HepG2 (cell line): ENCODE measurements at regions not wholly inside any gene's neighbourhood (a gene's known extent, or its start where the extent isn't known, plus 50 kb on each side); places are given as distances from the start of the nearest gene placed in this dataset.

Experiments
- ATAC-seq: fragments of 200-7000 bp; cut with Tn5 transposase; 3 replicates; pipeline ENCODE4 v1.9.1; 2020; ENCODE audit warnings: mild to moderate bottlenecking, moderate library complexity
- BruUV-seq: library from RNA; stranded (reverse); fragments of 400-500 nt; replicated peaks from 2 replicates; lab custom pipeline; 2021; lab: Mats Ljungman, UMichigan
- CTCF ChIA-PET: fragments of 300-600 bp; formaldehyde crosslinking; extraction: SDS; loops from one replicate; lab custom pipeline; 2021; ENCODE audit warnings: low total read pairs, inconsistent platforms, low intra/inter-chr PET ratio; lab: Yijun Ruan, JAX
- POLR2A ChIA-PET: fragments of 350-600 bp; sonication (Branson Sonifier 250); formaldehyde crosslinking; loops from one replicate; lab custom pipeline; 2020; ENCODE audit warnings: antibody characterized with exemption, inconsistent platforms; lab: Yijun Ruan, JAX
- DNase-seq: peaks from one replicate; pipeline ENCODE4 v3.0.0-alpha.2; 2015; ENCODE audit warnings: low spot score
- FAIRE-seq: peaks from 3 replicates; lab custom pipeline; 2011; peaks lifted over from hg19 to GRCh38; lab: Jason Lieb, UNC
- H2AFZ ChIP-seq: one replicate; pipeline ENCODE4 v1.6.1; 2011; ENCODE audit warnings: low read length, inconsistent platforms
- H3K27ac ChIP-seq: fragments of 300-600 bp; 3 replicates; pipeline ENCODE4 v1.8.0; 2011; ENCODE audit warnings: mixed run types, mild to moderate bottlenecking, mixed read lengths, low read length, inconsistent platforms; ENCODE audit not compliant: insufficient read depth; ENCODE audit errors: extremely low read length
- H3K27me3 ChIP-seq, 2 experiments: fragments of 200-600 bp in 1 of 2; 2 replicates in 1 of 2; 3 replicates in 1 of 2; pipeline versions ENCODE4 v1.6.0 to v1.8.0; 2011; ENCODE audit warnings: low read length in 2 of 2, mild to moderate bottlenecking in 2 of 2, moderate library complexity in 2 of 2, inconsistent platforms in 1 of 2; ENCODE audit not compliant: insufficient read depth in 2 of 2, control insufficient read depth in 1 of 2
- H3K36me3 ChIP-seq, 2 experiments: fragments of 200-600 bp in 1 of 2; replicated peaks in 1 of 2; 2 replicates in 1 of 2; 3 replicates in 1 of 2; pipeline versions ENCODE4 v1.5.1 to v1.8.0; 2011; ENCODE audit warnings: low read length in 2 of 2, inconsistent platforms in 1 of 2; ENCODE audit not compliant: insufficient read depth in 2 of 2, control insufficient read depth in 1 of 2
- H3K4me1 ChIP-seq: 2 replicates; pipeline ENCODE4 v1.5.1; 2012; ENCODE audit warnings: low read length, inconsistent platforms; ENCODE audit not compliant: insufficient read depth
- H3K4me2 ChIP-seq: 2 replicates; pipeline ENCODE4 v1.6.0; 2011; ENCODE audit warnings: low read depth, low read length, inconsistent platforms
- H3K4me3 ChIP-seq, 3 experiments: fragments of 200-600 bp in 1 of 3; sonication (generic), shearing (Covaris generic) in 1 of 3; replicated peaks in 1 of 3; 2 replicates each; pipeline ENCODE4 v1.5.1; 2011 to 2016; ENCODE audit warnings: low read length in 3 of 3, inconsistent platforms in 2 of 3, low read depth in 2 of 3, mild to moderate bottlenecking in 2 of 3, control low read depth in 1 of 3, mixed read lengths in 1 of 3; ENCODE audit not compliant: insufficient read depth in 1 of 3
- H3K79me2 ChIP-seq: one replicate; pipeline ENCODE4 v1.6.1; 2011; ENCODE audit warnings: low read length, inconsistent platforms; ENCODE audit not compliant: insufficient read depth
- H3K9ac ChIP-seq: 2 replicates; pipeline ENCODE4 v1.6.0; 2011; ENCODE audit warnings: mild to moderate bottlenecking, low read depth, low read length, inconsistent platforms; ENCODE audit not compliant: insufficient read depth
- H3K9me3 ChIP-seq: 2 replicates; pipeline ENCODE4 v1.5.1; 2012; ENCODE audit warnings: mild to moderate bottlenecking, low read length
- H4K20me1 ChIP-seq: 2 replicates; pipeline ENCODE4 v1.6.0; 2011; ENCODE audit warnings: inconsistent platforms, mild to moderate bottlenecking, low read length, moderate library complexity; ENCODE audit not compliant: insufficient read depth
- GFI1 ChIP-seq: sonication (generic); formaldehyde crosslinking; IDR thresholded peaks from 2 replicates; pipeline ENCODE4 v1.5.0; 2020; ENCODE audit warnings: missing genetic modification reagents, mild to moderate bottlenecking, borderline replicate concordance
- HNRNPL ChIP-seq: fragments of 200-400 bp; formaldehyde crosslinking; IDR thresholded peaks from 2 replicates; pipeline ENCODE4 v1.6.1; 2017; ENCODE audit warnings: mild to moderate bottlenecking, low read depth, low read length
- ISX ChIP-seq: sonication (generic); formaldehyde crosslinking; conservative IDR thresholded peaks from 2 replicates; pipeline ENCODE4 v1.5.0; 2020; ENCODE audit warnings: missing genetic modification reagents
- KDM1A ChIP-seq: IDR thresholded peaks from 2 replicates; pipeline ENCODE4 v1.6.1; 2016; ENCODE audit warnings: missing compliant biosample characterization
- KDM2A ChIP-seq: sonication (generic); formaldehyde crosslinking; IDR thresholded peaks from 2 replicates; pipeline ENCODE4 v1.4.0; 2020; ENCODE audit warnings: low read depth, missing genetic modification reagents, borderline replicate concordance
- NR2C2 ChIP-seq: sonication (generic); formaldehyde crosslinking; IDR thresholded peaks from 2 replicates; pipeline ENCODE4 v1.4.0; 2020; ENCODE audit warnings: missing genetic modification reagents, mild to moderate bottlenecking, moderate library complexity, borderline replicate concordance
- RARA ChIP-seq: IDR thresholded peaks from 2 replicates; pipeline ENCODE4 v1.6.1; 2016; ENCODE audit warnings: missing genetic modification reagents, missing compliant biosample characterization
- RFX1 ChIP-seq: fragments of 450-650 bp; IDR thresholded peaks from 2 replicates; pipeline ENCODE4 v1.6.1; 2017
- ZNF296 ChIP-seq: sonication (generic); formaldehyde crosslinking; conservative IDR thresholded peaks from 2 replicates; pipeline ENCODE4 v1.5.0; 2020; ENCODE audit warnings: mild to moderate bottlenecking, missing genetic modification reagents
- ZNF460 ChIP-seq: sonication (generic); formaldehyde crosslinking; IDR thresholded peaks from 2 replicates; pipeline ENCODE4 v1.5.1; 2020; ENCODE audit warnings: missing genetic modification reagents, mild to moderate bottlenecking, borderline replicate concordance
- ZNF530 ChIP-seq: sonication (generic); formaldehyde crosslinking; IDR thresholded peaks from 2 replicates; pipeline ENCODE4 v1.5.0; 2020; ENCODE audit warnings: low read depth, mild to moderate bottlenecking, missing genetic modification reagents
- ZNF780A ChIP-seq: sonication (generic); formaldehyde crosslinking; IDR thresholded peaks from 2 replicates; pipeline ENCODE4 v1.8.0; 2022; ENCODE audit warnings: mild to moderate bottlenecking, missing genetic modification reagents, moderate library complexity
- ZNF792 ChIP-seq: IDR thresholded peaks from 2 replicates; pipeline ENCODE4 v1.6.1; 2016
- WGBS: methylation state at CpG from one replicate; pipeline ENCODE4 v1.1.6; 2017; ENCODE audit warnings: low lambda C conversion rate; 5-methylcytosine and 5-hydroxymethylcytosine counted together
- in situ Hi-C: cut with HindIII; loops from 2 replicates; pipeline ENCODE4 v1.10.0; 2017; ENCODE audit warnings: low pct_unique_long_range_greater_than_20kb; ENCODE audit not compliant: extremely low pct_ligation_motif_present
- intact Hi-C: fragments of 100-400 bp; cut with micrococcal nuclease; formaldehyde crosslinking; loops from one replicate; pipeline ENCODE4 v1.10.0; 2022; ENCODE audit not compliant: unreplicated experiment
- TF ChIP-seq, protein P1 (sequence below): sonication (generic); formaldehyde crosslinking; IDR thresholded peaks from 2 replicates; pipeline ENCODE4 v1.4.0; 2020; ENCODE audit warnings: missing genetic modification reagents, mild to moderate bottlenecking, borderline replicate concordance
- TF ChIP-seq, protein P2 (sequence below): sonication (generic); formaldehyde crosslinking; conservative IDR thresholded peaks from 2 replicates; pipeline ENCODE4 v1.4.0; 2020; ENCODE audit warnings: missing genetic modification reagents

DNA sequence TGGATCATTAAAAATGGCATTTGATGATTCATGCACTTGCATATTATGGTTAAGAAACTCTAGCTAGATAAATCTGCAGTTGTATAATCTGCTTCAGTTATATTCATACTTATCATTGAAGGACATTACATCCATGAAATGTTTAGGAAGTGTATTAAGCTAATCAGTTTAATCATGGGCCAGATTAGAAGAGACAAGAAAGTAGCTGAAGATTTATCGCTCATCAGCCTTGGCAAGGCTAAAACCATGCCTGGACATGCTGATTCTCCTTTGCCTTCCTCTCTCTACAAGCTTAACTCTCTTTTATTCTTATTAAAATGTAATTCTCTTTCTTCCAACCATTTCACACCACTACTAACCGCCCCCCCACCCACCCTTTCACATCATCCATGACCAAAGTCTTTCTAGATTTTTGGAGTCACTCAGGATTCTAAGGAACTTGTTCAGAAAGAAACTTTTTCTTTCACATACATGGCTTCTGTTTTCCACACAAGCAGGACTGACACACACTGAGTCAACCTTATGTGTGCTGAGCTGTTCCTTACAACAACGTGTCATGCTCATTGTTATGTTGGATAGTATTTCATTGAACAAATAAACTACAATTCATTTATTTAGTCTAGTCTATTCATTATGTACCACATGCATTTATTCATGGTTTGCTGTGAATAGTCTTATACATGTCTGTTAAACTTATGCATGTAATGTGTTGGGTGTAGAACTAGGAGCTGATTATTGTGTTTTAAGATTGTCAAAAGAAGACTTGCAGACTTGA lies 227.3 kb upstream of the SP8 start:
- in situ Hi-C loops = no loop called here
- intact Hi-C loops = no loop called here
- POLR2A ChIA-PET = no interaction called here
- no peaks in the 10 kb centered on the region for H3K27me3 ChIP-seq
- TF ChIP-seq KDM2A (CRISPR knock-in tag) = no peak
- TF ChIP-seq, protein P1, sequence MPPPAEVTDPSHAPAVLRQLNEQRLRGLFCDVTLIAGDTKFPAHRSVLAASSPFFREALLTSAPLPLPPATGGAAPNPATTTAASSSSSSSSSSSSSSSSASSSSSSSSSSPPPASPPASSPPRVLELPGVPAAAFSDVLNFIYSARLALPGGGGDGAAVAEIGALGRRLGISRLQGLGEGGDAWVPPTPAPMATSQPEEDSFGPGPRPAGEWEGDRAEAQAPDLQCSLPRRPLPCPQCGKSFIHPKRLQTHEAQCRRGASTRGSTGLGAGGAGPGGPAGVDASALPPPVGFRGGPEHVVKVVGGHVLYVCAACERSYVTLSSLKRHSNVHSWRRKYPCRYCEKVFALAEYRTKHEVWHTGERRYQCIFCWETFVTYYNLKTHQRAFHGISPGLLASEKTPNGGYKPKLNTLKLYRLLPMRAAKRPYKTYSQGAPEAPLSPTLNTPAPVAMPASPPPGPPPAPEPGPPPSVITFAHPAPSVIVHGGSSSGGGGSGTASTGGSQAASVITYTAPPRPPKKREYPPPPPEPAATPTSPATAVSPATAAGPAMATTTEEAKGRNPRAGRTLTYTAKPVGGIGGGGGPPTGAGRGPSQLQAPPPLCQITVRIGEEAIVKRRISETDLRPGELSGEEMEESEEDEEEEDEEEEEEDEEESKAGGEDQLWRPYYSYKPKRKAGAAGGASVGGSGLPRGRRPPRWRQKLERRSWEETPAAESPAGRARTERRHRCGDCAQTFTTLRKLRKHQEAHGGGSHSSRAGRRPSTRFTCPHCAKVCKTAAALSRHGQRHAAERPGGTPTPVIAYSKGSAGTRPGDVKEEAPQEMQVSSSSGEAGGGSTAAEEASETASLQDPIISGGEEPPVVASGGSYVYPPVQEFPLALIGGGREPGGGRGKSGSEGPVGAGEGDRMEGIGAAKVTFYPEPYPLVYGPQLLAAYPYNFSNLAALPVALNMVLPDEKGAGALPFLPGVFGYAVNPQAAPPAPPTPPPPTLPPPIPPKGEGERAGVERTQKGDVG (CRISPR knock-in tag) = no peak
- TF ChIP-seq KDM1A = no peak
- TF ChIP-seq ZNF530 (CRISPR knock-in tag) = no peak
- TF ChIP-seq, all 625 proteins: peak for 0
- Histone ChIP-seq H3K36me3 (no peaks in the 10 kb centered on the region), H3K4me3 (no peak overlapping the region), H4K20me1 (no peaks in the 10 kb centered on the region), H3K9me3 (peaks cover 16% of the 10 kb centered on the region), H3K4me1 (no peaks in the 10 kb centered on the region), H3K9ac (no peak overlapping the region), H3K4me2 (no peak overlapping the region), H3K27ac (no peak overlapping the region), H3K79me2 (no peaks in the 10 kb centered on the region), H2AFZ (no peak overlapping the region)
- ATAC-seq = no peak
- no TSS peak for BruUV-seq
- no peak for FAIRE-seq
- CTCF ChIA-PET = no interaction called here
- no peak for DNase-seq
- 1% methylated on average over 3 of the region's 3 CpGs for WGBS

DNA sequence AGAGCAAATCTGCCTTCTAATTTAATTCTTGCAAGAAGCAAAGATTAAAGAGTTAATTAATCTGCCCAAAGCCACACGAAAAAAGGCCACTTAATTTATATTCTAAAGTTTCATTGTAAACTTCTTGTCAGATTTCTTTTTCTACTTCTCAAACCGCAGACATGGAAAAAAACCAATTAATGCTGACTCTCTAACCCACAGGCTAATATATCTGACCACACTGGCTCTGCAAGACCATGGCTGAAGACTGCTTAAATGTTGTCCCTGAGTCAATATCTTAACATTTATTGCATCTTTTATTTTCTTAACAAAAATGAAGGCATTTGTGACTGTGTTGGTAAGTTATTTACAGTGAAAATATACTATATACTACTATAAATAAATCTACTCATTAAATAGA lies 234.0 kb upstream of the SP8 start:
- Histone ChIP-seq H3K79me2 (no peaks in the 10 kb centered on the region), H3K9me3 (no peaks in the 10 kb centered on the region; the same call in 1 of the 2 replicates), H4K20me1 (no peaks in the 10 kb centered on the region), H3K4me2 (no peak overlapping the region), H3K9ac (no peak overlapping the region), H3K27ac (no peak overlapping the region), H3K27me3 (no peaks in the 10 kb centered on the region), H3K4me1 (no peaks in the 10 kb centered on the region), H3K36me3 (no peaks in the 10 kb centered on the region), H3K4me3 (no peak overlapping the region), H2AFZ (no peak overlapping the region)
- in situ Hi-C loops = no loop called here
- no peak for DNase-seq
- no peak for ATAC-seq
- ChIA-PET POLR2A (no interaction called here), CTCF (no interaction called here)
- BruUV-seq = no TSS peak
- no peak for FAIRE-seq
- WGBS = 0% methylated on average over 2 of the region's 2 CpGs
- intact Hi-C loops = no loop called here
- TF ChIP-seq ZNF296 (no peak), GFI1 (CRISPR knock-in tag) (no peak), ISX (CRISPR knock-in tag) (no peak), ZNF780A (CRISPR knock-in tag) (no peak), ZNF460 (CRISPR knock-in tag) (no peak), RARA (CRISPR knock-in tag) (no peak), ZNF792 (no peak), RFX1 (no peak), HNRNPL (no peak), NR2C2 (CRISPR knock-in tag) (no peak)
- TF ChIP-seq, protein P2, sequence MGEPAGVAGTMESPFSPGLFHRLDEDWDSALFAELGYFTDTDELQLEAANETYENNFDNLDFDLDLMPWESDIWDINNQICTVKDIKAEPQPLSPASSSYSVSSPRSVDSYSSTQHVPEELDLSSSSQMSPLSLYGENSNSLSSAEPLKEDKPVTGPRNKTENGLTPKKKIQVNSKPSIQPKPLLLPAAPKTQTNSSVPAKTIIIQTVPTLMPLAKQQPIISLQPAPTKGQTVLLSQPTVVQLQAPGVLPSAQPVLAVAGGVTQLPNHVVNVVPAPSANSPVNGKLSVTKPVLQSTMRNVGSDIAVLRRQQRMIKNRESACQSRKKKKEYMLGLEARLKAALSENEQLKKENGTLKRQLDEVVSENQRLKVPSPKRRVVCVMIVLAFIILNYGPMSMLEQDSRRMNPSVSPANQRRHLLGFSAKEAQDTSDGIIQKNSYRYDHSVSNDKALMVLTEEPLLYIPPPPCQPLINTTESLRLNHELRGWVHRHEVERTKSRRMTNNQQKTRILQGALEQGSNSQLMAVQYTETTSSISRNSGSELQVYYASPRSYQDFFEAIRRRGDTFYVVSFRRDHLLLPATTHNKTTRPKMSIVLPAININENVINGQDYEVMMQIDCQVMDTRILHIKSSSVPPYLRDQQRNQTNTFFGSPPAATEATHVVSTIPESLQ = no peak
